ENCODE measurements at regions not wholly inside any gene's neighbourhood (a gene's known extent, or its start where the extent isn't known, plus 50 kb on each side); places are given as distances from the start of the nearest gene placed in this dataset.

DNA sequence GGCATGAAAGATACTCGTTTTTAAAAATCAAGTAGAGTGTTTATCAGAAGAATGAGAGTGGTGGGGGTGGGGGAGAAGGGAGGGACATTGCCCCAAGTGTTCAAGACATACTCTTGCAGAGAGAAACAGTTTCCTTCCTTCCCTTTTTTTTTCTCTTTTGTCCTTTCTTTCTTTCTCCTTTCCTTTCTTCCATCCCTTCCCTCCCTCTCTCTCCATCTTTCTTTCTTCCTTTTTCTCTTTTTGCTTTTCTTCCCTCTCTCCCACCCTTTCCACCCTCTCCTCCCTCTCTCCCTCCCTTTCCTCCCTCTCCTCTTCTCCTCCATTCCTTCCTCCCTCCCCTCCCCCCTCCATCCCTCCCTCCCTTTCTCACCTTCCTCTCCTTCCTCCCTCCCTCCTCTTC, 478.3 kb upstream of the EDIL3 start:
- TF ChIP-seq, protein P1, sequence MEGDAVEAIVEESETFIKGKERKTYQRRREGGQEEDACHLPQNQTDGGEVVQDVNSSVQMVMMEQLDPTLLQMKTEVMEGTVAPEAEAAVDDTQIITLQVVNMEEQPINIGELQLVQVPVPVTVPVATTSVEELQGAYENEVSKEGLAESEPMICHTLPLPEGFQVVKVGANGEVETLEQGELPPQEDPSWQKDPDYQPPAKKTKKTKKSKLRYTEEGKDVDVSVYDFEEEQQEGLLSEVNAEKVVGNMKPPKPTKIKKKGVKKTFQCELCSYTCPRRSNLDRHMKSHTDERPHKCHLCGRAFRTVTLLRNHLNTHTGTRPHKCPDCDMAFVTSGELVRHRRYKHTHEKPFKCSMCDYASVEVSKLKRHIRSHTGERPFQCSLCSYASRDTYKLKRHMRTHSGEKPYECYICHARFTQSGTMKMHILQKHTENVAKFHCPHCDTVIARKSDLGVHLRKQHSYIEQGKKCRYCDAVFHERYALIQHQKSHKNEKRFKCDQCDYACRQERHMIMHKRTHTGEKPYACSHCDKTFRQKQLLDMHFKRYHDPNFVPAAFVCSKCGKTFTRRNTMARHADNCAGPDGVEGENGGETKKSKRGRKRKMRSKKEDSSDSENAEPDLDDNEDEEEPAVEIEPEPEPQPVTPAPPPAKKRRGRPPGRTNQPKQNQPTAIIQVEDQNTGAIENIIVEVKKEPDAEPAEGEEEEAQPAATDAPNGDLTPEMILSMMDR (IDR thresholded peaks at IDR 0.05; ENCODE audit: insufficient read depth, missing control alignments) = no peak
- no peak for FAIRE-seq

DNA sequence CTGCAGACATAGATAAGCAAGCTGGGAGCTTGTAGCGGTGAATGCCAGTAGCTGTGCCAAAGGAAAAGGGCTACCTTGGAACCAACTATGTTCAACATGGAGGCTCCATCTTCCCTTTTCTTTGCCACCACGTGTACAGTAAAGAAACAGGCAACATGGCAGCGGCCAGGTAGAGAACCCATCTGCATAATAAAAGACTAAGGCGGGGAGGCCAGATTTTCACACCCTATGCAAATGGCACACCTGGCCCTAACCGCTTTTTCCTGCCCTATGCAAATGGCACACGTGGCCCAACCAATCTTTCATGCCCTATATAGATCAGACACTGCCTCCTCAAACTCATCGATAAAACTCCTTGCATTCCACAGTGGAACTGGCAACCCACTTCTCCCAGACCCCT, 477.5 kb upstream of the EDIL3 start:
- TF ChIP-seq, protein P1 (IDR thresholded peaks at IDR 0.05; ENCODE audit: insufficient read depth, missing control alignments) = no peak
- DNase-seq (ENCODE audit: insufficient read length, low spot score) = no peak

More for the DNA sequence above, 478.3 kb upstream of the EDIL3 start:
- DNase-seq (ENCODE audit: insufficient read length, low spot score) = no peak

DNA sequence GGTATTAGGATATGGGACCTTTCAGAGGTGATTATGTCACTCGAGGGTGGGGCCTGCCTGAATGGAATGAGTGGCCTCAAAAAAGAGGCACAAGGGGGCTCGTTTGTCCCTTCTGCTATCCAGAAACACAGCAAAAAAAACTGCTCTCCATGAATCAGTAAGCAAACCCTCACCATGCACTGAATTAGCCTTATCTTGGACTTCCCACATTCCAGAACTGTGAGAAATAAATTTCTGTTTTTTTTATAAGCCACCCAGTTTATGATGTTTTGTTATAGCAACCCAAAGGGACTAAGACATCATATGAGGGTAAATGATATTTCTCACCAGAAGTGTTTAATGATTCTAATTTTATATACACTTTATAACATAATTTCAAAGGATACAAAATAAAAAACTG, 476.6 kb upstream of the EDIL3 start:
- TF ChIP-seq, protein P1 (IDR thresholded peaks at IDR 0.05; ENCODE audit: insufficient read depth, missing control alignments) = no peak
- FAIRE-seq (no peak), DNase-seq (ENCODE audit: insufficient read length, low spot score) (no peak)

More for the DNA sequence above, 477.5 kb upstream of the EDIL3 start:
- no peak for FAIRE-seq

DNA sequence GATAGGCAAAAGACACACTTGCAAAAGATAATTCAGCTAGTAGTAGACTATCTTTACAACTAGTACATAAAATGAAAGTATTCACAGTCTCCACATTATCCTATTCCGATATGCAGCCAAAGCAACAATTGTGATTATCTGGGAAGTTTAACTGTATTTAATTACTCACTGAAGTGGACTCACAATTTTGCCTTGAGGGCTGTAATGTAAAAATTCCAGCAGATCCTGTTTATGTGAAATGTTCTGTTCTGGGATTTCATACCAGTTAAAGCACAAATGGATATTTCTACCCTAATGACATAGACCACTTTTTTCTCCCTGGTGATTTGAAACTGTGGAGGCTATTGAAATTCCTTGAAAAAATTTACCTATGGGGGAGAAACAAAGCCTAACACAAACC, 474.4 kb upstream of the EDIL3 start:
- TF ChIP-seq, protein P1 (IDR thresholded peaks at IDR 0.05; ENCODE audit: insufficient read depth, missing control alignments) = no peak
- no peak for DNase-seq (ENCODE audit: insufficient read length, low spot score)
- no peak for FAIRE-seq

DNA sequence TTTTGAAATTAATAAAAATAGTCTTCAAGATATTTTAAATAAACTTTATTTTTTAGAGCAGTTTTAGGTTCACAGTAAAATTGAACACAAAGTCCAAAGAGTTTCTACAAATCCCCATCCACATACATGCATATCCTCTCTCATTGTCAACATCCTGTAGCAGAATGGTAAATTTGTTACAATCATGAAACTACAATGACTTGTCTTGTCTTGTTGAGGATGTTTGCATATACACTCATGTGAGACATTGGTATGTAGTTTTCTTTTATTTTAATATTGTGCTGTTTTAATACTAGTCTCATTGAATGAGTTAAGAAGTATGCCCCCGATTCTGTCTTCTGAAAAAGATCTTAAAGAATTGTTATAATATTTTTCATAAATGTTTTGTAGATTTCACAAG, 447.0 kb upstream of the EDIL3 start:
- FAIRE-seq (no peak), DNase-seq (ENCODE audit: insufficient read length, low spot score) (no peak)
- TF ChIP-seq, protein P1 (IDR thresholded peaks at IDR 0.05; ENCODE audit: insufficient read depth, missing control alignments) = no peak

DNA sequence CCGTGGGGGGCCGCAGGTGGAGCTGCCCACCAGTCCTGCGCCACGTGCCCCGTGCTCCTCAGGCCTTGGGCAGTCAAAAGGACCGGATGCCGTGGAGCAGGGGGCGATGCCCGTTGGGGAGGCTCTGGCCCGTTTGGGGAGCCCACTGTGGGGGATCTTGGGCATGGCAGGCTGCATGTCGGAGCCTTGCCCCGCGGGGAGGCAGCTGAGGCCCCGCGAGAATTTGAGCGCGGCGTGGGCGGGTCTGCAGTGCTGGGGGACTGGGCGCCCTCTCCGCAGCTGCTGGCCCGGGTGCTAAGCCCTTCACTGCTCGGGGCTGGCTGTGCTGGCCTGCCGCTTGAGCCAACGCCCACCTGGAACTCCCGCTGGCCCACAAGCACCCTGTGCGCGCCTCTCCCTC, 445.6 kb upstream of the EDIL3 start:
- no peak for FAIRE-seq
- DNase-seq (ENCODE audit: insufficient read length, low spot score) = no peak
- TF ChIP-seq, protein P1 (IDR thresholded peaks at IDR 0.05; ENCODE audit: insufficient read depth, missing control alignments) = no peak

DNA sequence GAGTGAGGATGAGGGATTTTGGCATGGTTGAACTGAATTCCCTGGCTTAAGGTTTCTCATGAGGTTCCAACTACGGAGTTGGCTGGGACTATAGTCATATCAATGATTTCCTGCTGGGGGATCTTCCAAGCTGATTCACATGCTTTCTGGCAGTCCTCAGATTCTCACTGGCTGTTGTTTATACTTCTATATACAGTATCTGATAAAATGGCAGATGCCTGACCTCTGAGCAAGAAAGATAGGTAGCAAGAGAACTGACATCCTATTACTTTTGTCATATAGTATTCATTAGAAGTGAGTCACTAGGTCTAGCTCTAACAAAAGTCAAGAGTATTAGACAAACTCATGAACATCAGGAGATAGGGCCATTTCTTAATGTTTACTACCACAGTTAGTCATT, 440.9 kb upstream of the EDIL3 start:
- TF ChIP-seq, protein P1 (IDR thresholded peaks at IDR 0.05; ENCODE audit: insufficient read depth, missing control alignments) = no peak
- no peak for DNase-seq (ENCODE audit: insufficient read length, low spot score)
- no peak for FAIRE-seq
